ENCODE measurements at regions not wholly inside any gene's neighbourhood (a gene's known extent, or its start where the extent isn't known, plus 50 kb on each side); places are given as distances from the start of the nearest gene placed in this dataset.

DNA sequence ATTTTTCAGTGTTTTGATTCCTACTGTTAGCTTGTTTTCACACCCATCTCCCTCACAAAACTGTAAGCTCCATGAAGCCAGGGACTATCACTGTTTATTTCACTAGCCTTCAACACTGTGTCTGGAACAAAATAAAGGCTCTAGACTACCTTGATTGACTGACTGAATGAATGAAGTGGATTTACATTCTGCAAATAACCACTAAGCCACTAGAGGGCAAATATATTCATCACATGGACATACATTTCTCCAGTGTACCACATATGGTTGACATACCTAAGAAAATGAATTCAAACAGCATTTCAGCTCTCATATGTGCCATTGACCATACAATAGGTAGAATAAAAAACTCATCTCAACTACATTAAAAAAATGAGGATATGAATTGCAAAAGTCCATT is 185.9 kb downstream of the RAB11FIP2 start:
- Histone ChIP-seq H3K27ac (ENCODE audit: low read depth, low read length, severe bottlenecking) (no peak overlapping the region), H3K36me3 (ENCODE audit: control insufficient read depth, insufficient read depth, low read length) (no peaks in the 10 kb centered on the region), H3K9me3 (ENCODE audit: control insufficient read depth, low read length) (no peaks in the 10 kb centered on the region), H3K4me1 (ENCODE audit: control insufficient read depth, insufficient read depth, low read length, poor library complexity, severe bottlenecking) (no peaks in the 10 kb centered on the region), H3K4me3 (ENCODE audit: extremely low read depth, insufficient read depth, low read length, poor library complexity, severe bottlenecking) (no peak overlapping the region)

DNA sequence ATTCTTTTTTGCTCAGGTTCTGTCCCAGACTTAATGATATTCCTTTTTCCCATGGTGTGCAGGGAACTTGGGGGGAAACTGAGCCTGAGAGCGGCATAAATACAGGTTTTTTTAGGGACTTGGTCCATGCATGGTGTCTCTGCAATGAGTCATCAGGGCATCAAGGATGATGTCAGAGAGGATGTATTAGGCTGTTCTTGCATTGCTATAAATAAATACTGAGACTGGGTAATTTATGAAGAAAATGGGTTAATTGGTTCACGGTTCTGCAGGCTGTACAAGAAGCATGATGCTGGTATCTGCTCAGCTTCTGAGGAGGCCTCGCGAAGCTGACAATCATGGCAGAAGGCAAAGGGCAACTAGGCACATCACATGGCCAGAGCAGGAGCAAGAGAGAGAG is 185.4 kb downstream of the RAB11FIP2 start:
- H3K4me3 ChIP-seq (ENCODE audit: extremely low read depth, insufficient read depth, low read length, poor library complexity, severe bottlenecking) = no peak overlapping the region
- no peak overlapping the region for H3K27ac ChIP-seq (ENCODE audit: low read depth, low read length, severe bottlenecking)
- no peaks in the 10 kb centered on the region for H3K36me3 ChIP-seq (ENCODE audit: control insufficient read depth, insufficient read depth, low read length)
- H3K4me1 ChIP-seq (ENCODE audit: control insufficient read depth, insufficient read depth, low read length, poor library complexity, severe bottlenecking) = no peaks in the 10 kb centered on the region
- H3K9me3 ChIP-seq (ENCODE audit: control insufficient read depth, low read length) = no peaks in the 10 kb centered on the region
- WGBS, 2 experiments (ENCODE audit: insufficient coverage in 2 of 2) = 85 to 92% methylated on average over 4 of the region's 4 CpGs

DNA sequence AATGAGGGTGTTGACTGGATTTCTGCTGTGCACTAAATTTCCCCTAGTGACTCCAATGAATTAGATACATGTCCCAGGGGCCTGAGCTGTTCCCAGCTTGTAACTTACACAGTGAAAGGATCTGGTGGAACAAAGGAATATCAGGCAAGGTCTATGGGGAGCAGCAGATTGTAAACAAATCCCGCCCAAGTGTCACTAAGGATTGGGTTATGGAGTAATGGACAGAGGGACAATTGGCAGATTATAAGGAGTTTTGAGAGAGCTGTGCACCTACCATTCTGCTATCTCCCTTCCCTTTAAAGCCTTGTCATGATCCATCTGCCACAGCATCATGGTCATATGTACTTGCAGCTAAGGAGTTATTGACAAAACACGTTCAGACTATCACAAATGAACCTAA is 183.0 kb downstream of the RAB11FIP2 start:
- WGBS, 2 experiments (ENCODE audit: insufficient coverage in 2 of 2) = 92 to 100% methylated on average over 1 to 2 of the region's 2 CpGs
- no peaks in the 10 kb centered on the region for H3K4me1 ChIP-seq (ENCODE audit: control insufficient read depth, insufficient read depth, low read length, poor library complexity, severe bottlenecking)
- H3K36me3 ChIP-seq (ENCODE audit: control insufficient read depth, insufficient read depth, low read length) = no peaks in the 10 kb centered on the region
- H3K9me3 ChIP-seq (ENCODE audit: control insufficient read depth, low read length) = no peaks in the 10 kb centered on the region
- H3K4me3 ChIP-seq (ENCODE audit: extremely low read depth, insufficient read depth, low read length, poor library complexity, severe bottlenecking) = no peak overlapping the region
- no peak overlapping the region for H3K27ac ChIP-seq (ENCODE audit: low read depth, low read length, severe bottlenecking)

DNA sequence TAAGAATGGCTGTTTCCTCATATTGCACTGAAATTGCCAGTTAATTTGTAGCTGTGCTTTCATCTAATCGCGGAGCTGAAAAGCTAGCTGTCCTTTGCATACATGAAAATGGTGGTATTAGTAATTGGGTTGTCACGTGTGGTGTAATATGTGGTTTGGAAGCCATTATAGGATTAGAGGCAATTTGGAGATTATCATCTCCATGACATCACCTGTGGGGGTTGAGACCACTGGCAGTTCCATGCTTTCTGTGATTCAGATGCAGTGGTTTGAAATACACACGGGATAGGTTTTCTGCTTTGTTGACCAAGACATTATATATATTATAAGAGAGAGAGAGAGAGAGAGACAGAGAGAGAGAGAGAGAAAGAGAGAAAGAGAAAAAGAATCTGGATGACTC is 180.8 kb downstream of the RAB11FIP2 start:
- H3K9me3 ChIP-seq (ENCODE audit: control insufficient read depth, low read length) = no peaks in the 10 kb centered on the region
- 95 to 100% methylated on average over 2 to 3 of the region's 4 CpGs for WGBS, 2 experiments (ENCODE audit: insufficient coverage in 2 of 2)
- no peaks in the 10 kb centered on the region for H3K36me3 ChIP-seq (ENCODE audit: control insufficient read depth, insufficient read depth, low read length)
- H3K4me1 ChIP-seq (ENCODE audit: control insufficient read depth, insufficient read depth, low read length, poor library complexity, severe bottlenecking) = no peaks in the 10 kb centered on the region
- no peak overlapping the region for H3K27ac ChIP-seq (ENCODE audit: low read depth, low read length, severe bottlenecking)
- no peak overlapping the region for H3K4me3 ChIP-seq (ENCODE audit: extremely low read depth, insufficient read depth, low read length, poor library complexity, severe bottlenecking)

DNA sequence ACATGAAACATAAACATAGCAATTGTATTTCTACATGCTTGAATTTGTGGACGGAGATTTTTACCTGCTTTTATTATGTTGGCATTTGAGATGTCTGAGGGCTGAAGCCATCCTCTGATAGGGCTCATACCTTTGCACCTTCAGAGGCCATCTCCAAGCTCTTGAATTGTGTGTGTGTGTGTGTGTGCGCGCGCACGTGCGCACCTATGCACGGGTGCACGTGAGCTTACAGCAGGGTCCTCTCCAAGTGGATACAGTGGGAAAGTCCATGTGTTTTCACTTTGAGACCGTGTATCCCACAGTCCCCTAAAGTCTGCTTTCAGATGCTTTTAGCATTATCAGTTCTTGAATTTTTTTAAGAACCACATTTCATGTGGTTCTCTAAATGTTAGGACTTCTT is 178.6 kb downstream of the RAB11FIP2 start:
- Histone ChIP-seq H3K27ac (ENCODE audit: low read depth, low read length, severe bottlenecking) (no peak overlapping the region), H3K4me1 (ENCODE audit: control insufficient read depth, insufficient read depth, low read length, poor library complexity, severe bottlenecking) (no peaks in the 10 kb centered on the region), H3K9me3 (ENCODE audit: control insufficient read depth, low read length) (no peaks in the 10 kb centered on the region), H3K4me3 (ENCODE audit: extremely low read depth, insufficient read depth, low read length, poor library complexity, severe bottlenecking) (no peak overlapping the region), H3K36me3 (ENCODE audit: control insufficient read depth, insufficient read depth, low read length) (no peaks in the 10 kb centered on the region)
- 88 to 97% methylated on average over 3 to 8 of the region's 9 CpGs for WGBS, 2 experiments (ENCODE audit: insufficient coverage in 2 of 2)

DNA sequence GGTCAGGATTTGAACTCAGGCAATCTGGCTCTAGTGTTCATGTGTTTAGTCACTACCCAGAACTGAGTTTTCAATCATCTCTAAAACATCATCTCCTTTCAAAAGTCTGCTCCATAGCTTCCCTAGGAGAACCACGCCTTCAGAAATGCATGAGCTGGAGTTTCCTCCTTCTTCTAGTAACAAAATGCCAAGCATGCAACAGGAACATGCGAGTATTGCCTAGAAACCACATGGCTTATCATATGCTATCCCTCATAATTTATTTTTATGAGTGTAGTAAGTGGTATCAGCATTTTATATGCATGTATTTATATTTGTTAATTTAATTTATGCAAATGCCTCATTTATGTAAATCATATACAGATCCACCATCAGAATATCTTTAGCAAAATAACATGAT is 170.9 kb downstream of the RAB11FIP2 start:
- Histone ChIP-seq H3K27ac (ENCODE audit: low read depth, low read length, severe bottlenecking) (no peak overlapping the region), H3K36me3 (ENCODE audit: control insufficient read depth, insufficient read depth, low read length) (no peaks in the 10 kb centered on the region), H3K4me3 (ENCODE audit: extremely low read depth, insufficient read depth, low read length, poor library complexity, severe bottlenecking) (no peak overlapping the region), H3K9me3 (ENCODE audit: control insufficient read depth, low read length) (no peaks in the 10 kb centered on the region), H3K4me1 (ENCODE audit: control insufficient read depth, insufficient read depth, low read length, poor library complexity, severe bottlenecking) (no peaks in the 10 kb centered on the region)
- 100% methylated on average over 1 of the region's 2 CpGs; no CpG with 5 or more reads in 1 of the 2 experiments for WGBS, 2 experiments (ENCODE audit: insufficient coverage in 2 of 2)

DNA sequence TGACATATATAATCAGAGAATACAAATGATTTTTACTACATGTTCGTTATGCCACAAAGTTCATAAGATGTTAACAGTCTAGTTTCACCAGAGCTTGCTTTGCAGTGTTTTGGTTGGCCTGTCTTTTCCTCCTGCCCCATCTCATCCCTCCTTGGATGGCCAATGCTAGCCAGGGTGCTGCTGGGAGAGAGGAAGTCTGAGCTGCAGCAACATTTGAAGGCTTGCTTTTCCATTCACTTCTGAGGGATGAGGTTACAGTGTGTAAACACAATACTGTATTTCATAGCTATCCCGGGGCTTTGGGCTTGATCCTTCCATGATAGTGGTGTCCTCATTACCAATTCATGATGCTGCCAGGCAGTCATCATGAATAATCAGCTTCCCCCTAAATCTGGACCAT is 170.5 kb downstream of the RAB11FIP2 start:
- H3K4me3 ChIP-seq (ENCODE audit: extremely low read depth, insufficient read depth, low read length, poor library complexity, severe bottlenecking) = no peak overlapping the region
- 67% methylated on average over 1 of the region's 2 CpGs; no CpG with 5 or more reads in 1 of the 2 experiments for WGBS, 2 experiments (ENCODE audit: insufficient coverage in 2 of 2)
- no peaks in the 10 kb centered on the region for H3K4me1 ChIP-seq (ENCODE audit: control insufficient read depth, insufficient read depth, low read length, poor library complexity, severe bottlenecking)
- no peak overlapping the region for H3K27ac ChIP-seq (ENCODE audit: low read depth, low read length, severe bottlenecking)
- H3K36me3 ChIP-seq (ENCODE audit: control insufficient read depth, insufficient read depth, low read length) = no peaks in the 10 kb centered on the region
- no peaks in the 10 kb centered on the region for H3K9me3 ChIP-seq (ENCODE audit: control insufficient read depth, low read length)

DNA sequence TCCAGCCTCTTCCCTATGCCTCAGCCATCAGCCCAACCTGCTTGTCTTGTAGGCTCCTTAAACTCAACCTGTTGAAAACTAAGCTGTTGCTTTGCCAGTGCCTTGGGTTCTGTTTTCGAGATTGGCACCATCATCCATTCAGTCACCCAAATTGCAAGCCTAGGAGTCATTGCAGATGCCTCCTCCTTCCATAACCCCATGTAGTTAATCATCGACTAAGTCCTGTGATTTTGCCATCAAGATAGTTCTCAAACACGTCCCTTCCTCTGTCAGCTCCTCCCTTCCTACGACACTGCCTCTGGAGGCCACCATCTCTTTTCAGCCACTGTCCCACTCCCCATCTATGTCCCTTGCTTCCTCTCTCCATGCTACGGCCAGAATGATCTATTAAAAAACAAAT is 168.1 kb downstream of the RAB11FIP2 start:
- Histone ChIP-seq H3K9me3 (ENCODE audit: control insufficient read depth, low read length) (no peaks in the 10 kb centered on the region), H3K27ac (ENCODE audit: low read depth, low read length, severe bottlenecking) (no peak overlapping the region), H3K4me3 (ENCODE audit: extremely low read depth, insufficient read depth, low read length, poor library complexity, severe bottlenecking) (no peak overlapping the region), H3K4me1 (ENCODE audit: control insufficient read depth, insufficient read depth, low read length, poor library complexity, severe bottlenecking) (no peaks in the 10 kb centered on the region), H3K36me3 (ENCODE audit: control insufficient read depth, insufficient read depth, low read length) (no peaks in the 10 kb centered on the region)
- 79 to 89% methylated on average over 5 of the region's 5 CpGs for WGBS, 2 experiments (ENCODE audit: insufficient coverage in 2 of 2)

DNA sequence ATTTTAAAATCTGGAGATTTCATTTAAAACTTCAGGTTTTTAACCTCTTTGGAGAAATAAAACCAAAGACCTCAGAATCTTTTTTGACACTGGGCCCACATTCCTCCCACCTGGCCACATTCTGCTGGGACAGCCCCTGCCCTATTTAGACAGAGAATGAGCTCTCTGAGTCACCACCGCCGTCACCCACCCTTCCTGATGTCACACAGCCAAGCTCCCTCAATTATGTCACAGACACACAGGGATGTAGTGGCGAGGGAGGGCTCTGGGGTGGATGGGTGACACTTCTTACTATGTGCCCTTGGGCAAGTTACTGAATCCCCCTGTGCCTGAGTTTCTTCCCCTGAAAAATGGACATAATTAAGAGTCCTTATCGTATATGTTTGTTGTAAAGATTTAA is 162.6 kb downstream of the RAB11FIP2 start:
- Histone ChIP-seq H3K4me3 (ENCODE audit: extremely low read depth, insufficient read depth, low read length, poor library complexity, severe bottlenecking) (no peak overlapping the region), H3K9me3 (ENCODE audit: control insufficient read depth, low read length) (no peaks in the 10 kb centered on the region), H3K4me1 (ENCODE audit: control insufficient read depth, insufficient read depth, low read length, poor library complexity, severe bottlenecking) (peaks cover 6% of the 10 kb centered on the region), H3K27ac (ENCODE audit: low read depth, low read length, severe bottlenecking) (no peak overlapping the region), H3K36me3 (ENCODE audit: control insufficient read depth, insufficient read depth, low read length) (no peaks in the 10 kb centered on the region)
- WGBS, 2 experiments (ENCODE audit: insufficient coverage in 2 of 2) = 79 to 80% methylated on average over 1 to 2 of the region's 4 CpGs

DNA sequence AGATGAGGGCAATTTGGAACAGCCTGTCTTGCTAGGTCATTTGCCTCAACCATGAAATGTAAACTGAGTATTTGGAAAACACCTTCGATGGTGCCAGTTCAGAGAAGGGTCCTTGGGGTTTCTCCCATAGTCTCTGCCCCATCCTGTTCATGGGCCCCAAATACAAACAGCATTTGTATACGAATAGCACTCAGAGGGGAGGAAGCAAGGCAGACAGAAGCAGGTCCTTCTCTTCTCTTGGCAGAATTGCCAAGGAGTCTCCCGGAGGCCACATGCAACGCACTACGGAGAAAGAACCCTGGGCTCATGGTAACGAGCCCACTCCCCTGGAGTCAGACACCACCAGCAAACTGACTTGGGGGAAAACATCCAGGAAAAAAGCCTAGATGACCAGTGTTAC is 162.1 kb downstream of the RAB11FIP2 start:
- peaks cover 6% of the 10 kb centered on the region for H3K4me1 ChIP-seq (ENCODE audit: control insufficient read depth, insufficient read depth, low read length, poor library complexity, severe bottlenecking)
- H3K4me3 ChIP-seq (ENCODE audit: extremely low read depth, insufficient read depth, low read length, poor library complexity, severe bottlenecking) = no peak overlapping the region
- no peak overlapping the region for H3K27ac ChIP-seq (ENCODE audit: low read depth, low read length, severe bottlenecking)
- no peaks in the 10 kb centered on the region for H3K36me3 ChIP-seq (ENCODE audit: control insufficient read depth, insufficient read depth, low read length)
- WGBS, 2 experiments (ENCODE audit: insufficient coverage in 2 of 2) = 53 to 69% methylated on average over 2 to 6 of the region's 6 CpGs
- H3K9me3 ChIP-seq (ENCODE audit: control insufficient read depth, low read length) = no peaks in the 10 kb centered on the region

DNA sequence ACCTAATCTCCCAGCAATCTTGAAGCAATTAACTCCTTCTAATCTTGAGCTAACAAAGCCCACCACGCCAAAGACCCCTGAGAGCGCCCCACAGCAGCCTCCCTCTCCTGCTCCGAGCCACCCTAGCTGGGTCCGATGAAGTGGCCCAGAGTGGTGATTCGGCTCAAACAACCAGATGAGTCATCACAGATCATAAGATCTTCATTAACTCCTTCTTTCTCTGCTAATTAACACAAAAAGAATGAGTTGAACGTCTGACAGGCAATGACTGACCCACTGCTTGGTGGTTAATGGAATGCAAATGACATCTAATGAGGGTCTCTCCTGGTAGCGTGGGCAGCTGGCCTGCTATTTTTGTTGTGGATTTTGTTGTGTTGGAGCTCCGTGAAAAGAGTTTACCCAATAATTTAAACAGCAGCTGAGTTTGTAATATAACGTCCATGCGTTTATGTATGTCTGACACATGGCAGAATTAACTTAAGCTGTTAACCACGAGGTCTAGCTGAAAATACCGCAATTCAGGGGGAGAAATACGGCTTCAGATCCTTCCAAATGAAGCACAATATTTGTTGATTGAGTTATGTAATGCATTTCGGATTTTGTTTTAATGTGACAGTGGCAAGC is 161.4 kb downstream of the RAB11FIP2 start:
- H3K9me3 ChIP-seq (ENCODE audit: control insufficient read depth, low read length) = no peaks in the 10 kb centered on the region
- no peak overlapping the region for H3K27ac ChIP-seq (ENCODE audit: low read depth, low read length, severe bottlenecking)
- H3K4me1 ChIP-seq (ENCODE audit: control insufficient read depth, insufficient read depth, low read length, poor library complexity, severe bottlenecking) = peaks cover 6% of the 10 kb centered on the region
- WGBS, 2 experiments (ENCODE audit: insufficient coverage in 2 of 2) = 66% methylated on average over 12 of the region's 14 CpGs
- no peaks in the 10 kb centered on the region for H3K36me3 ChIP-seq (ENCODE audit: control insufficient read depth, insufficient read depth, low read length)
- H3K4me3 ChIP-seq (ENCODE audit: extremely low read depth, insufficient read depth, low read length, poor library complexity, severe bottlenecking) = no peak overlapping the region
